ENCODE measurements at regions not wholly inside any gene's neighbourhood (a gene's known extent, or its start where the extent isn't known, plus 50 kb on each side); places are given as distances from the start of the nearest gene placed in this dataset.

GRCh38 chr1:74861867-74862266, 128.9 kb downstream of the TYW3 start:
- Histone ChIP-seq H3K4me1 (ENCODE audit: control insufficient read depth, insufficient read depth, low read length) (no peaks in the 10 kb centered on the region), H4K20me1 (ENCODE audit: insufficient read depth, low read length) (no peaks in the 10 kb centered on the region), H3K4me3 (ENCODE audit: insufficient read depth, low read depth, low read length) (no peak overlapping the region), H3K23ac (ENCODE audit: low read depth, low read length) (no peak overlapping the region), H2BK5ac (ENCODE audit: low read depth, low read length, poor library complexity, severe bottlenecking) (no peak overlapping the region), H3K14ac (replicated peaks; ENCODE audit: low read depth, low read length) (no peak overlapping the region), H3K4ac (ENCODE audit: low read depth, low read length) (no peak overlapping the region), H2AFZ (replicated peaks; ENCODE audit: low read length, poor library complexity) (no peak overlapping the region), H2AK9ac (replicated peaks; ENCODE audit: low read depth, low read length, poor library complexity) (no peak overlapping the region), H2BK120ac (ENCODE audit: low read depth, low read length) (no peak overlapping the region), H3K9me3 (ENCODE audit: control insufficient read depth, insufficient read depth, low read length) (no peaks in the 10 kb centered on the region), H3K4me2 (ENCODE audit: low read depth, low read length) (no peak overlapping the region), H4K91ac (ENCODE audit: insufficient read depth, low read depth, low read length) (no peak overlapping the region), H3K9me1 (ENCODE audit: insufficient read depth, low read length) (no peaks in the 10 kb centered on the region), H4K8ac (ENCODE audit: low read depth in 2 of 2, low read length in 2 of 2) (no peak overlapping the region), H4K5ac (ENCODE audit: low read depth, low read length) (no peak overlapping the region), H3K79me1 (ENCODE audit: low read depth in 1 of 2, low read length in 2 of 2) (no peaks in the 10 kb centered on the region), H3K27me3 (ENCODE audit: control insufficient read depth, insufficient read depth, low read length) (no peaks in the 10 kb centered on the region), H3K36me3 (ENCODE audit: control insufficient read depth, insufficient read depth, low read length) (no peaks in the 10 kb centered on the region), H3K9ac (ENCODE audit: low read depth, low read length) (no peak overlapping the region), H3K18ac (ENCODE audit: low read depth, low read length) (no peak overlapping the region), H3K56ac (ENCODE audit: extremely low read depth, insufficient read depth, low read length) (no peak overlapping the region), H2BK20ac (ENCODE audit: low read depth, low read length) (no peak overlapping the region), H3K27ac (ENCODE audit: insufficient read depth, low read length) (no peak overlapping the region), H2BK15ac (ENCODE audit: low read depth, low read length) (no peak overlapping the region), H2AK5ac (ENCODE audit: low read depth, low read length) (no peak overlapping the region)
- TF ChIP-seq BHLHE40 (IDR thresholded peaks at IDR 0.05; ENCODE audit: low read depth, low read length): no peak
- TF ChIP-seq CEBPB (IDR thresholded peaks at IDR 0.05; ENCODE audit: low read depth, low read length): no peak
- no peak for TF ChIP-seq SMC3 (IDR thresholded peaks at IDR 0.05; ENCODE audit: low read depth, low read length)
- no peak for TF ChIP-seq MAFK (IDR thresholded peaks at IDR 0.05; ENCODE audit: low read depth, low read length)
- TF ChIP-seq NFE2L2 (IDR thresholded peaks at IDR 0.05; ENCODE audit: low read depth, low read length): no peak
- no peak for TF ChIP-seq FOS (IDR thresholded peaks at IDR 0.05; ENCODE audit: low read depth, low read length)
- no peak for TF ChIP-seq ELK1 (IDR thresholded peaks at IDR 0.05; ENCODE audit: borderline replicate concordance, low read depth, low read length)
- no peak for TF ChIP-seq POLR2A (IDR thresholded peaks at IDR 0.05; ENCODE audit: low read depth, low read length)
- TF ChIP-seq RFX5 (IDR thresholded peaks at IDR 0.05; ENCODE audit: low read depth, low read length): no peak
- 33% methylated on average over 1 of the region's 1 CpG; no CpG with 5 or more reads in 1 of the 2 experiments for WGBS, 2 experiments (ENCODE audit: extremely low coverage in 2 of 2, insufficient read length in 1 of 2)
- no TSS peak for BruUV-seq (replicated peaks)
- in situ Hi-C loops (cut with MboI; ENCODE audit: low sequenced_read_pairs) (no loop called here), intact Hi-C loops (cut with micrococcal nuclease) (no loop called here), dilution Hi-C loops (cut with HindIII; ENCODE audit: low sequenced_read_pairs, unreplicated experiment) (no loop called here)
- CTCF ChIA-PET: no interaction called here
- POLR2A ChIA-PET (ENCODE audit: unreplicated experiment): no interaction called here
- DNase-seq (no peak), ATAC-seq (ENCODE audit: low read depth) (no peak)
